Endothelial cell of umbilical vein (primary cell): ENCODE measurements at regions not wholly inside any gene's neighbourhood (a gene's known extent, or its start where the extent isn't known, plus 50 kb on each side); places are given as distances from the start of the nearest gene placed in this dataset.

Source experiments
- MYC ChIP-seq: IDR thresholded peaks from one replicate; pipeline ENCODE4 v1.6.1; 2011; ENCODE audit warnings: mild to moderate bottlenecking, low read depth, low read length
- POLR2A ChIP-seq: IDR thresholded peaks from 2 replicates; pipeline ENCODE4 v1.6.1; 2012; ENCODE audit warnings: low read depth, mild to moderate bottlenecking, control low read depth, low read length

- no peak for TF ChIP-seq POLR2A
- TF ChIP-seq MYC = no peak
These were observed 109.3 kb downstream of the ADRA2C start for GRCh38 chr4:3875466-3875865.
